ENCODE measurements at regions not wholly inside any gene's neighbourhood (a gene's known extent, or its start where the extent isn't known, plus 50 kb on each side); places are given as distances from the start of the nearest gene placed in this dataset.

DNA sequence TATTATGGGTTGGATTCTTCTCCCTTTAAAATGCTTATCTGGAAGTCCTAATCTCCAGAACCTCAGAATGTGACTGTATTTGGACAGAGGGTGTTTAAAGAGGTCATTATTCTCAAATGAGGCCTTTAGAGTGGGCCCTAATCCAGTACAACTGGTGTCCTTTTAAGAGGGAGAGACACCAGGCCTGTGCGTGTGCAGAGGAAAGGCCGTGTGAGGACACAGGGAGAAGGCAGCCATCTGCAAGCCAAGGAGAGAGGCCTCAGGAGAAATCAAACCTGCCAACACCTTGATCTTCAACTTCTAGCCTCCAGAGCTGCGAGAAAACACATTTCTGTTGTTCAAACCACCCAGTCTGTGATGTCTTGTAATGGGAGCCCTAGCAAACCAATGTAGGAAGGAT lies 235.4 kb upstream of the MYO3A start:
- intact Hi-C loops (cut with DNase I): no loop called here
- Histone ChIP-seq H3K4me3 (no peak overlapping the region), H3K27ac (no peak overlapping the region), H3K9ac (ENCODE audit: low read depth in 2 of 2, low read length in 2 of 2) (no peak overlapping the region), H3K4me1 (no peaks in the 10 kb centered on the region), H3K36me3 (no peaks in the 10 kb centered on the region), H3K9me3 (no peaks in the 10 kb centered on the region), H3K27me3 (no peaks in the 10 kb centered on the region)
- no peak for DNase-seq
- TF ChIP-seq, protein P1, sequence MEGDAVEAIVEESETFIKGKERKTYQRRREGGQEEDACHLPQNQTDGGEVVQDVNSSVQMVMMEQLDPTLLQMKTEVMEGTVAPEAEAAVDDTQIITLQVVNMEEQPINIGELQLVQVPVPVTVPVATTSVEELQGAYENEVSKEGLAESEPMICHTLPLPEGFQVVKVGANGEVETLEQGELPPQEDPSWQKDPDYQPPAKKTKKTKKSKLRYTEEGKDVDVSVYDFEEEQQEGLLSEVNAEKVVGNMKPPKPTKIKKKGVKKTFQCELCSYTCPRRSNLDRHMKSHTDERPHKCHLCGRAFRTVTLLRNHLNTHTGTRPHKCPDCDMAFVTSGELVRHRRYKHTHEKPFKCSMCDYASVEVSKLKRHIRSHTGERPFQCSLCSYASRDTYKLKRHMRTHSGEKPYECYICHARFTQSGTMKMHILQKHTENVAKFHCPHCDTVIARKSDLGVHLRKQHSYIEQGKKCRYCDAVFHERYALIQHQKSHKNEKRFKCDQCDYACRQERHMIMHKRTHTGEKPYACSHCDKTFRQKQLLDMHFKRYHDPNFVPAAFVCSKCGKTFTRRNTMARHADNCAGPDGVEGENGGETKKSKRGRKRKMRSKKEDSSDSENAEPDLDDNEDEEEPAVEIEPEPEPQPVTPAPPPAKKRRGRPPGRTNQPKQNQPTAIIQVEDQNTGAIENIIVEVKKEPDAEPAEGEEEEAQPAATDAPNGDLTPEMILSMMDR (IDR thresholded peaks at IDR 0.05): no peak

DNA sequence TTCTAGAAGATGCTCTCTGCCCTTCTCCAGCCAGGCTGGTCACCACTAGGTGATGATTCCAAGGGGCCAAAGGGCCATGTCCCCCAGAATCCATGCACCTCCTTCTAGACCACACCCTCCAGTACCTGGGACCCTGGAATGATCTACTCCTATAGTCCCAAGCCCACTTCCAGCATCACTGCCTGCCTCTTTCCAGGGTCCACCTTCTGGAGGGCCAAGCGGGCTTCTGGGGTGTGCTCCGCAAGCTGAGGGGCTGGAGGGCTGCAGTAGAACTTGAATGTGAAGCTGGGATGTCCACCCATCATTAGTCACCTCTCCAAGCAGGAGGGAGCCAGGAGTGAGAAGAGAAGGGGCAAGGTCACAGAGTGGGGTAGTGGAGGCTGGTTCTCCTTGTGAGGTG lies 234.4 kb upstream of the MYO3A start:
- Histone ChIP-seq H3K9ac (ENCODE audit: low read depth in 2 of 2, low read length in 2 of 2) (no peak overlapping the region), H3K9me3 (no peaks in the 10 kb centered on the region), H3K4me3 (no peak overlapping the region), H3K27me3 (no peaks in the 10 kb centered on the region), H3K27ac (no peak overlapping the region), H3K36me3 (no peaks in the 10 kb centered on the region), H3K4me1 (no peaks in the 10 kb centered on the region)
- intact Hi-C loops (cut with DNase I): no loop called here
- no peak for DNase-seq
- TF ChIP-seq, protein P1 (IDR thresholded peaks at IDR 0.05): no peak

DNA sequence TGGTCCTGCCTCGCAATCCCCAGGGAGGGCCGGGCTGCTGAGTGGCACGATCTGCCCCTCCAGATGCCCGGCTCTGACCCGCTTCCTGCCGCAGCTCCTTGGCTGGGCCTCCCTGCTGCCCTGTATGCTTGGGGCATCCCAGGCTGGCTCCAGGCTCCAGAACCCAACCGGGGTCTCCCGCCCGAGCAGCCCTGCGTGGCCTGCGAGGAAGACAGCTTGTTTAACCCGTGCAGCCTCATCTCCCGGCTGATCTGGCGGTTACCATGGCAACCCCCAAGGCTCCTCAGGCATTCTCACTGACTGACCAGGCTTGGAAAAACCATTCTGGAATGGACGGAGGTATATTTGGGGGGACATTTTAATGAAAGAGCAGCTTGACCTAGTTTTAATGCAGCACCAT lies 232.4 kb upstream of the MYO3A start:
- Histone ChIP-seq H3K4me3 (no peak overlapping the region), H3K9me3 (no peaks in the 10 kb centered on the region), H3K9ac (ENCODE audit: low read depth in 2 of 2, low read length in 2 of 2) (no peak overlapping the region), H3K27me3 (no peaks in the 10 kb centered on the region), H3K27ac (no peak overlapping the region), H3K36me3 (no peaks in the 10 kb centered on the region), H3K4me1 (no peaks in the 10 kb centered on the region)
- TF ChIP-seq, protein P1 (IDR thresholded peaks at IDR 0.05): no peak
- no peak for DNase-seq
- intact Hi-C loops (cut with DNase I): no loop called here

DNA sequence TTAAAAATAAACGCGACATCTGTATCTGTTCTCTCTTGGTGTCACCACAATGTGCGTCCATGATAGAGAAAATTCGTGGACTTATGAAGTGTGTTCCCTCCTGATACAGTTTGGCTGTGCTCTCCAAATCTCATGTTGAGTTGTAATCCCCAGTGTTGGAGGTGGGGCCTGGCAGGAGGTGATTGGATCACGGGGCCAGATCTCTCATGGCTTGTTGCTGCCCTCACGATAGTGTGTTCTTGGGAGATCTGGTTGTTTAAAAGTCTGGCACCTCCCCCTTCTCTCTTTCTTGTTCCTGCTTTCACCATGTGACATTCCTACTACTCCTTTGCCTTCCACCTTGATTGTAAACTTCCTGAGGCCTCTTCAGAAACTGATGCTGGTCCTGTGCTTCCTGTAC lies 229.4 kb upstream of the MYO3A start:
- no peaks in the 10 kb centered on the region for H3K9me3 ChIP-seq
- no peaks in the 10 kb centered on the region for H3K27me3 ChIP-seq
- DNase-seq: no peak
- H3K36me3 ChIP-seq: no peaks in the 10 kb centered on the region
- H3K4me3 ChIP-seq: no peak overlapping the region
- no peaks in the 10 kb centered on the region for H3K4me1 ChIP-seq
- H3K27ac ChIP-seq: no peak overlapping the region
- TF ChIP-seq, protein P1 (IDR thresholded peaks at IDR 0.05): no peak
- intact Hi-C loops (cut with DNase I): no loop called here
- H3K9ac ChIP-seq (ENCODE audit: low read depth in 2 of 2, low read length in 2 of 2): no peak overlapping the region

DNA sequence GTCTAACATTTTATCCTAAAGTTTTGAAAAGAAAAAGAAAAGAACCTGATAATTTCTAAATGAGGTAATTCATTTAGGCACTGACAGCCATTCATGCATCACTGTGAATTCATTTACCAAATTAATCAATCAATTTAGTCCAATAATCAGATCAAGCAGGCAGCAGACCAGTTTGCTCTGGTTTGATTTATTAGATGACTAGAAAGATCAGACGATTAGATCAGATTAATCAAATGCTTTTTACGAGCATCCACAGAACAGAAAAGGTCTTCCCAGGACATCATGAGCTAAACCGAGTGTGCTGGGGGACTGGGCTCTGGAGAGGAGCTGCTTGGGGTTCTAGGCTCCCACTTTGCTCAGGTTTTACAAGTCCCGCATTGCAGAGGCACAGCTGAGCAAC lies 226.5 kb upstream of the MYO3A start:
- H3K36me3 ChIP-seq: no peaks in the 10 kb centered on the region
- no peaks in the 10 kb centered on the region for H3K9me3 ChIP-seq
- TF ChIP-seq, protein P1 (IDR thresholded peaks at IDR 0.05): no peak
- no peak overlapping the region for H3K27ac ChIP-seq
- H3K27me3 ChIP-seq: no peaks in the 10 kb centered on the region
- intact Hi-C loops (cut with DNase I): no loop called here
- H3K4me1 ChIP-seq: no peaks in the 10 kb centered on the region
- DNase-seq: no peak
- no peak overlapping the region for H3K9ac ChIP-seq (ENCODE audit: low read depth in 2 of 2, low read length in 2 of 2)
- H3K4me3 ChIP-seq: no peak overlapping the region
